AG04450 (cell line): ENCODE measurements at regions not wholly inside any gene's neighbourhood (a gene's known extent, or its start where the extent isn't known, plus 50 kb on each side); places are given as distances from the start of the nearest gene placed in this dataset.

Experiments used
- CTCF ChIA-PET: fragments of 300-600, 350-600 bp; formaldehyde crosslinking; extraction: SDS; loops from one replicate; lab custom pipeline; 2022; ENCODE audit warnings: antibody characterized with exemption, inconsistent platforms; lab: Charles Lee
- POLR2A ChIA-PET: fragments of 350-600 bp; formaldehyde crosslinking; extraction: SDS; loops from one replicate; lab custom pipeline; 2021; ENCODE audit warnings: antibody characterized with exemption, inconsistent platforms; lab: Yijun Ruan, JAX
- DNase-seq: peaks from one replicate; pipeline ENCODE4 v3.0.0-alpha.2; 2011; ENCODE audit warnings: low read depth, low spot score
- H3K27ac ChIP-seq: one replicate; pipeline ENCODE4 v1.5.1; 2012; ENCODE audit warnings: low read depth, low read length, control low read depth
- H3K27me3 ChIP-seq: one replicate; pipeline ENCODE4 v1.6.0; 2012; ENCODE audit warnings: low read length; ENCODE audit not compliant: control insufficient read depth, insufficient read depth
- H3K4me3 ChIP-seq: 2 replicates; pipeline ENCODE4 v1.5.1; 2011; ENCODE audit warnings: mild to moderate bottlenecking, low read depth, low read length, control low read depth
- H3K9me3 ChIP-seq: 2 replicates; pipeline ENCODE4 v1.5.1; 2012; ENCODE audit warnings: low read length; ENCODE audit not compliant: control insufficient read depth, insufficient read depth
- CTCF ChIP-seq: IDR thresholded peaks from 2 replicates; pipeline ENCODE4 v1.5.1; 2011; ENCODE audit warnings: low read depth, low read length, control low read depth, inconsistent platforms

DNA sequence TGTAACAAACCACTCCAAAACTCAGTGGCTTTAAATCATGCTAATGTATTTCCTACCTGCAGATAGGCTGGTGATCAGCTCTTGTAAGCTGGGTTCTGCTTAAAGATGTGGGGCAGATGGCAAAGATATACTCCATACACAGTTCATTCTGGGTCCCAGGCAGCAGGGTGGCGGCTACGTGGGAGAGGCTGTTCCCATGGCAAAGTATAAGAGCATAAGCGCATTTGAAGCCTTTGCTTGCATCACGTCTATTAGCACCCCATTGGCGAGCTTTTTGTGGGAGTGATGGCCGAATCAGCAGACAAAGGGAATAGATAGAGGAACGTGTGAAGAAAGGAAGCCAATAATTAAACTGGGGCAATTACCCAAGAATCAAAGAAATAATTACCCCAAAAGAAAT lies 523.1 kb downstream of the SPATA31D1 start:
- Histone ChIP-seq H3K9me3 (no peaks in the 10 kb centered on the region), H3K27me3 (peaks cover 2% of the 10 kb centered on the region), H3K27ac (no peak overlapping the region), H3K4me3 (no peak overlapping the region)
- TF ChIP-seq CTCF = no peak
- no peak for DNase-seq
- POLR2A ChIA-PET = no interaction called here
- CTCF ChIA-PET = interaction anchor here (0.7 kb wide), 1 partner anchor 95 kb away, joined by 3 read pairs; no protein-coding TSS in a partner anchor

DNA sequence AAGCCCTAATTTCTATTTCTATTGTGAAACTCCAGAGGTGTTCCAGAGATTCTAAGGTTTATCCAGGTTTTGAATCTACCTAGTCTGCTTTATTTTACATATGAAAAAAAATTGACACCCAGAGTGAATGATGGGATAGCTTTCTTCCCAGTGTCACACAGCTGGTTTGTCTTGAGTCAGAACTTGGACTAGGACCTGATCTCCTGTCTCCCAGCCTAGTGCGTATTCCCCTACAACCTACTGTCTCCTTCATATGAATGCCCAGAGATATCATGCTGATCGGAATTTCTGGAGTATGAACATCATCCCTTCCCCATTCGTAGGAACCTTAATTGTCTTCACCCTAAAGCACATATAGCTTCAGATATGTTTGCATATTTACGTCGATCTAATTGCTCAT lies 524.2 kb downstream of the SPATA31D1 start:
- CTCF ChIA-PET = no interaction called here
- Histone ChIP-seq H3K9me3 (no peaks in the 10 kb centered on the region), H3K4me3 (no peak overlapping the region), H3K27ac (no peak overlapping the region), H3K27me3 (peaks cover 2% of the 10 kb centered on the region)
- POLR2A ChIA-PET = interaction anchor here (0.5 kb wide), 1 partner anchor 471 kb away, joined by 3 read pairs; no protein-coding TSS in a partner anchor
- TF ChIP-seq CTCF = no peak
- no peak for DNase-seq

- CTCF ChIA-PET = no interaction called here
- Histone ChIP-seq H3K4me3 (peak overlapping the region; percentile 40), H3K27me3 (no peaks in the 10 kb centered on the region), H3K9me3 (no peaks in the 10 kb centered on the region), H3K27ac (peak overlapping the region; percentile 69)
- peak; percentile 55 for DNase-seq
- no peak for TF ChIP-seq CTCF
- POLR2A ChIA-PET = no interaction called here
These were observed 524.7 kb downstream of the SPATA31D1 start for GRCh38 chr9:82513242-82513751.

- H3K27ac ChIP-seq = no peak overlapping the region
- CTCF ChIA-PET = interaction anchor here (1.4 kb wide), 1 partner anchor 93 kb away, joined by 4 read pairs; no protein-coding TSS in a partner anchor
- POLR2A ChIA-PET = no interaction called here
- no peaks in the 10 kb centered on the region for H3K27me3 ChIP-seq
- H3K4me3 ChIP-seq = no peak overlapping the region
- TF ChIP-seq CTCF = no peak
- no peak for DNase-seq
- H3K9me3 ChIP-seq = no peaks in the 10 kb centered on the region
These were observed 525.6 kb downstream of the SPATA31D1 start for GRCh38 chr9:82513976-82514735.

DNA sequence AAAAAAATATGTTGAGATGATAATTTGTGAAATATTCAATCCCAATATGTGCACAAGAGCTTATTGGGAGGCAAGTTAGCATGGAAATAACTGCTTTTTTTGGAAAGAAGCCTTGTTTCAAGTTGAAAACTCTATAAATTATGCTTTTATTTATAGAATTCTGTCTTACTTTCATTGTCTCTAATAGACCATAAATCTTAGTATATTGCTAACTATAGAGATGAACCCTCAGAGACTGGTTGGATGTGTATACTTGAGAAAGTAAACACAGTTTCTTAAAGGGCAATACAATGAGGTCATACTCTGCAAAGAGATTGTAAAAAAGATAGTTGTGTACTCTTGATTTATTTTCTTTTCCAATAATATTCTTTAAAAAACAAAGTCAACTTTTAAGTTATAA lies 530.3 kb downstream of the SPATA31D1 start:
- Histone ChIP-seq H3K4me3 (no peak overlapping the region), H3K27me3 (no peaks in the 10 kb centered on the region), H3K27ac (no peak overlapping the region), H3K9me3 (no peaks in the 10 kb centered on the region)
- DNase-seq = no peak
- POLR2A ChIA-PET = no interaction called here
- CTCF ChIA-PET = interaction anchor here (0.9 kb wide), 1 partner anchor 88 kb away, joined by 3 read pairs; no protein-coding TSS in a partner anchor
- TF ChIP-seq CTCF = no peak
